Inflammatory macrophage treated with lipopolysaccharide for 4 hours (primary cell): ENCODE measurements at regions not wholly inside any gene's neighbourhood (a gene's known extent, or its start where the extent isn't known, plus 50 kb on each side); places are given as distances from the start of the nearest gene placed in this dataset.
"Not testable (repeated sequence)": the region's sequence is repeated elsewhere in the genome, so short reads cannot be mapped to it uniquely, and the experiment has no call there.

ENCODE experiments used
- DNase-seq: peaks from one replicate; pipeline ENCODE4 v3.0.0-alpha.2; 2020

DNA sequence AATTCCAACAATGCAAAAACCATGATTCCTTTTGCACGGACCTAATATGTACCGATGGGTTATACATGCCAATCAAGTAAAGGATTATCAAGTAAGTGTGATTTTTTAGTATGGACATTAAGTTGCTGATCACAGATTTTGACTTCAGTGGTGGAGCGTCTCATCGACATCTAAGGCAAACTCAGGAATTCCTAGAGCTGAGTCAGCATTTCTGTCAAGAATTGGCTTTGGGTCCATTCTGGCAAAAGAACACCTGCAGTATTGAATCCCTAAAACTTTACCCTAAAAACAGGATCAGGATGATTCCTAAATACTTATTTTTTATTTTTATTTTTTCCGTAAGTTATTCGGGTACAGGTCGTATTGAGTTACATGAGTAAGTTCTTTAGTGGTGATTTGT, 83.6 kb downstream of the HPGD start:
- DNase-seq, result no peak

DNA sequence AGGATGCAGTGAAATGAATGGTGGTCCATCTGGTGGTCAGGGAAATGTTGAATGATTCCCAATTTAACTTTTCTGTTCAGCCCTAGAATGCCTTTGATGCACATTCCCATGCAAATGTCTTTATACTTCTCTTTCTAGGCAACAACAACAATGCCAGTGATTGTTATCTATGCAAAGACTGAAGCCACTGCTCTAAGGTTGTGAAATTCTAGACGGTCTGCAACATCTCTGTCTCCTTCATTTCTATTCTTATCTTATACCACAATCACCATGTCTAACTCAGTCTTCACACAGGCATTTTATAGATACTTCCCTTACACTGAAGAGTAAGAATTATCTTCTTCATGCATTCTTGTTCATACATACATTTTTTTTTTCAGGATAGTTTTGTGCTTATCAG, 84.5 kb downstream of the HPGD start:
- no peak for DNase-seq

DNA sequence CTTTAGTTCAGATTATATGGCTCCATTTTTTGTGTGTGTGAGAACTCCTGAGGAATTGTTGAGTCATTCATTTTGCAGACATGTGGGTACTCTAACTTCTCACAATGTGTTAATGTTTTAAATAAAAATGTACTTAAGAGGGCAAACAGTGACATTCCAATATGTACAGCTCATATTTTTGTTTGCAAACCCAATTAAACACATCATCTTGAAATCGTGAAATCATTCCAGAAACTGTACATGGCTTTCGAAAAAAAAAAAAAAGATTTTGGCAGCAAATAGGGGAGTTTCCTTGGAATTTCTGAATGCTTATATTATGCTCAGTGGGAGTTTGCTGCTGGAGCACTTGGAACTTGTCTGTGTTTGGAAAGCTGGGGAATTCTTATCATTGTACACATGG, 85.0 kb downstream of the HPGD start:
- no peak for DNase-seq

DNA sequence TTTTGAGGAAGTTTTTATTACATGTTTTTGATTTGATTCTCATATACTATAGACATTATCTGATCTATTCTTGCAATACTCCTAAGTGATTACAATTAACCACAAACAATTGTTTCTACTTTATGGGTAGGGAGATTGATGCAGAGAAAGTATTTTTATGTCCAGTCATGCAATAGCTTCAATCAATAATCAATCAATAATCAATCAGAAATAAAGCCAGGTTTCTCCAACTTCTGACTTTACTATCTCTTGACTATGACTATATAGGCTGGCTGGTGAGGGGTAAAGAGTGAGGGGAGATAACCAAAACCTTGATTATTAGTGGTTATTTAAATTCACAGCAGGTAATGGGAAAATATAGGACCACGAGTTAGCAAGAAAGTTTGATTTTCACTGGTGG, 85.9 kb downstream of the HPGD start:
- DNase-seq, result no peak

DNA sequence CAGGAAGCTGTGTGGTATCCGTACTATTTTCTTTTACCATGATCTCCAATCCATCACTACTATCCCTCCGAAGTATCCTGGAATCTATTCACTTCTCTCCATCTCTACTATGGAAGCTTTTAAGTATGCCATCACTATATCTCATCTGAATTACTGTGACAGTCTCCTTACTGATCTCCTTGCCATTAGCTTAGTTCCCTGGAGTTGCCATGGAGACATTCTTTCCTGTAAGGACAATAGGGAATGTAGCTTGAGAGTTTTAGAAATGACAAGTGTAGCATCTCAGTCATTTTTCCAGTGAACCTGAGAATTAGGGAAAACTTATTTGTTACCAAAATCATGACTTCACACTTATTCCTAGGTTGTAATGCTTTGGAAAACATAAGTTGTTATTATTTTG, 86.3 kb downstream of the HPGD start:
- no peak for DNase-seq

DNA sequence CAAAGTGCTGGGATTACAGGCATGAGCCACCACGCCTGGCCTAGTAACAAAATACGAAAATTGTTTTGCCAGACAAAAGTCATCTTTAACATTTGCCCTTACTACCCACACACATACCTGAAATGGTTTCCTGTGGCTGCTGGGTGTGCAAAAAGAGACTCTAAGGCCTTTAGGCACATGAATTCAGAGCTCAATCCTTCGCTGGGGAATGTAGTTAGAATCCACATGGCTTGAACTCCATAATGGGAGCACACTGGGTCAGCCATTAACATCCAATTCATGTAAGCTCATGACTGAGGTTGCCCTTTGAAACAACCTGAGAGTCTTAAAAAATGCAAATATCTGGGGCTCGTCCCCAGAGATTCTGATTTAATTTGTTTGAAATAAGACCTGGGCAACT, 87.8 kb downstream of the HPGD start:
- DNase-seq, result no peak

DNA sequence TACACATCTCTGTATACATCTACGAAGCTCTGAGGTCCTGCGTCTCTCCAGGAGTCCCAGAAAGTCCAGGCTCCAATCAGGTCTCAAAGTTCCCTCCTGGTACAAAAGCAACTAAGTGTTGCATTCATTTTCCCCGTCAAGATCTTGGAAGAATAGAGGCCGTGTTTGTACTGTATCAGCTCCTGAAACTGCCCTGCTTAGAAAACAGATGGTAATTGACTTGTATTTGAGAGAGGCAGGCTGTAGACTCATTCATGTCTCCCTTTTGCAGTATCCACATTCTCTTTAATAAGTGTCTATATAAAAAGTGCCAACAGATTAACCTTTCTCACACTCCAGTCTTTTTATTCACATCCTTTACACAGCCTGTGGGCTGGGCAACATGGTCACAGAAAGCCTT, 91.7 kb downstream of the HPGD start:
- no peak for DNase-seq

DNA sequence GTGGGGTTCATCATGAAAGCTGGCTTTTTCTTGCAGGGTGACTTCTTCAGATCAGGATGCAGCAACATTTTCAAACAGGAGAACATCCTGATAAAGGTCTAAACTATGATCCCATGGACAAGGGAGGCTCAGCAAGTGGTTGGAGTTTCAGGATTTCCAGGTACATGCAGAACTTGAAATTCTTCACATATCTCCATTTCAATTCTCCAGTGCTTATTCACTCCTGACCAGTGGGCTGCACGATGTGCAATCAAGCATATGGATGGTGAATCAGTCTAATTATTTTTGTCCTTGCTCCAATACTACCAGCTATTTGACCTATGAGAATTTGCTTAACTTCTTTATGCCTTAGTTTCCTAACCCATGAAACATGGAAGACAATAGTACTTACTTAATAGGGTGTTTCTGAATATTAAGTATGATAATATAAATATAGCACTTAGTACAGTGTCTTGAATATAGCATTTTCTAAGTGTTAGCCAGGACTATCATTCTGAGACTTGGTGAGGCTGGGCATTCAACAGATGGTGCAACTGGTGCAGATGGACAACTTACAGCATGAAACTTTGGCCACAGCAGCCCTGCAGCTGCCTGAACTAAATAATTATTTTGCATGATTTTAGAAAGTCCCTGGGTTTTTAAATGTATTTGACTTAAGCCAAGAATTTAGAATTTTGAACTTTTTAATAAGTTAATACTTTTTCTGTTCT, 92.4 kb downstream of the HPGD start:
- no peak for DNase-seq

DNA sequence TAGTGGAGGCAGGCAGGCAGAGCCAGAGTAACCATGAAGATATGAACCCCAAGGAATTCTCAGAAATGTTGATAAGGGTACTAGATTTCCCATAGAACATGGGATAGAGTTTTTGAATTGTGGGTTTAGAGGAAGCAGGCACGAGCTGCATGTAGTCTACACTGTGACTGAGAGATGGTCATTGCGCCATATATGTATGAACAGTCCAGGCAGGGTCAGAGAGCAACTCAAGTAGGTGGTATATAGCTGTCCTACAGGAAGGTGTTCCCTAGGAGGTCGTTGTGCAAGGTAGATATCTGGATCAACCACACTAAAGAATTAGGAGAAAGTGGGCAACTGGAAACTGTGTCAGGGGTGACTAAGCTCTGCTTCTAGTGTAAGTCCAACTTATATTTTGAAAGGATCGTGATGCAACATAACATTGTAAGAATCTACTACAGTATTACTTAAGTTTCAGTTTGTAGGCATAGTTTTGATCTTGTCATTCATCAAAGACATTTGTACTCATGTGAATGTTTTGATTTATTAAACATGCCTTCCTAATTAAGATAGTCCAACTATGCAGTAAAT, 94.6 kb downstream of the HPGD start:
- DNase-seq, result peak; percentile 81

DNA sequence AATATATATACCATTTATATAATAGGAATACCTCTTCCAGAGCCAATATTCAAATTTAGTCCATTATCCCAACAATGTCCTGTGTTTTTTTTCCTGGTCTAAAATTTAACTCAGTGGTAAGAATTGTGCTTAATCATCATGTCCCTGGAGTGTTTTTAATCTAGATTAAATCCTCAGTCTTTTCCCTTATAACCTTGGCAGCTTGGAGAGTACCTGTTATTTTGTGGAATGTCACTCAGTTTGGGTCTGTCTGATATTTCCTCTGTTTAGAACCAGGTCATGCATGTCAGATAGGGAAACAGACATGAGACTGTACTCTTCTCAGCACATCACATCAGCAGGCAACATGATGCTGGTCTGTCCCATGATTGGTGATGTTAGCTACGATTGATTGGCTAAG, 96.6 kb downstream of the HPGD start:
- no peak for DNase-seq

DNA sequence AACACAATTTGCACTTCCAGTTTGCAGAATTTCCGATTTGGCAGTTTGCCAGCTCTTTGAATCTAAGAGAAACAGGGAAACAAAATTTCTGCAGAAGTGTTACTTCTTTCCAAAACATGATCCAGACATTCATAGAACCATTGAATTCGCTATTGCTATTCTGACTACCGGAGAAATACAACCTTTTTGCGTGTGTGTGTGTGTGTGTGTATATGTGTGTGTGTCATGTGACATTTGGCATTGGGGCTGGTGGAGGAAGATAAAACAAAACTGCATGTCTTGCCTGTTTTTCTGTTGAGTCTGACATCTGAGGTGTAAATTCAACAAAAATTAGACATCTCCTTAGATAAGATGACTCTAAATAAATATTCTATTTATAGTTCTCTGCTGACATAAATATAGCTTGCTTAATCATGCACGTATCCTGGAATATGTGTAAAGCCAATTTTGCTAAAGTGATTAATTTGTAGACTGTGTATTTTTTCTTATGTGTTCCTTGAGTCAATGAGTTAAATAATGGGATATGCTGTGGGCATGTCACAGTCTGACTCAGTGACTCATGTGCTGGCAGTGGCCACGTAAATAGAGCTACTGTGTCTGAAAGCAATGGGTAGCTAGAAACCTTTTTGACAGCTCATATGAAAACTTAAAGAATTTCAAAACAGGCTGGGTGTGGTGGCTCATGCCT, 98.9 kb downstream of the HPGD start:
- DNase-seq, result peak; percentile 84

DNA sequence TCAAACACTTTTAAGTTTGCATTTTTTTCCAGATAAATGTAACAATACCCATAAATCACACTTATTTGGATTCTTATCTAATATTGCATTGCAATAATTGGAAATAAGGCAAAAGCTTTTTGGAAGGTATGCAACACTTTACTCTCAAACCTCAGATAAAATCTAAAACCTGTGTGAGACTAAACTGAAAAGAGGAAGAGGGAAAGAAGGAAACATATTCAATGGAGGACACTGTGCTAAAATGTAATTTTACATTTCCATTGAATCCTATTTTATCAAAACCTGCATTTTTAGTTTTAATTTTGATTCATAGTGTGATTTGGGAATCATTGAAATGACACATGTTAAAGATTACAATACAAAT, 99.4 kb downstream of the HPGD start:
- DNase-seq, result no peak

DNA sequence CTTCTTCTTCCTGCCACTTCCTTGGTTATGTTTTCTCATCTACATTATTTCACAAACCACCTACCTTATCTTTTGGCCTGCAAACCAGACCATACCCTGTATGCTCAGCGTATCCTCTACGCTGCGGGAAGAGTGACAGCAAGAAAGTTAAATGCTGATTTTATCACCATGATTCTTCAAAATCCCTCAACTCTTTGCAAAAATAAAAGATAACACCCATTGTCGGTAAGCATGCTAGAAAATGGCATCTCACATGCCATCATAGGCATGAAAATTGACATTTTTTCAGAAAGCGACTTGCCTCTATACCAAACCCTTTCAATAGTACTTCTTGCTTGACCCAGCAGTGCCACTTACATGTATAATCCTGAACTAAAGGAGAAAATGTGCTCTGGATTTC, 102.0 kb downstream of the HPGD start:
- DNase-seq, result no peak

DNA sequence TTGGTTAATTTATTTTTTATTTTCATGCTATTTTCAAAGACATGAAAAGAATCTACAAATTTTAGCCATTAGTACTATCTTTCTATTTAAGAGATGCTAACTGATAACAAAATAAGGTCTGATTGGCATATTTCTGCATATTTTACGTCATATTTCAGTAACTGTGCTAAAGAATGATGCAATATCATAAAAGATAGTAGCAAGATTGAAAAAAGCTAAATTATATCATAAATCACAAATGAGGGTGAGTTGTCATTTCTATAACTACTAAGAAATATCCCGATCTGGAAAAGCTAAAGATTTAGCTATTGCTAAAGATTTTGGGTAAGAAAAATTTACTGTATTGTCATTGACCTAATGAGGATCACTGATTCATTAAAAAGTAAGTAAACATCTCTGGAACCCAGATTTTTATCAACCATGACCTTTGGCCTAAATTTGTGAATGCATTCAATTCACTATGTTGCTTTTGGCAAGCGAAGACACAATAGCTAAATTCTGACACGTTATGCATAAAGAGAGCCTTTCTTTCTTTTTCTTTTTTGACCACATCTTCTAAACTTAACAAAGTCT, 103.6 kb downstream of the HPGD start:
- DNase-seq, result no peak

DNA sequence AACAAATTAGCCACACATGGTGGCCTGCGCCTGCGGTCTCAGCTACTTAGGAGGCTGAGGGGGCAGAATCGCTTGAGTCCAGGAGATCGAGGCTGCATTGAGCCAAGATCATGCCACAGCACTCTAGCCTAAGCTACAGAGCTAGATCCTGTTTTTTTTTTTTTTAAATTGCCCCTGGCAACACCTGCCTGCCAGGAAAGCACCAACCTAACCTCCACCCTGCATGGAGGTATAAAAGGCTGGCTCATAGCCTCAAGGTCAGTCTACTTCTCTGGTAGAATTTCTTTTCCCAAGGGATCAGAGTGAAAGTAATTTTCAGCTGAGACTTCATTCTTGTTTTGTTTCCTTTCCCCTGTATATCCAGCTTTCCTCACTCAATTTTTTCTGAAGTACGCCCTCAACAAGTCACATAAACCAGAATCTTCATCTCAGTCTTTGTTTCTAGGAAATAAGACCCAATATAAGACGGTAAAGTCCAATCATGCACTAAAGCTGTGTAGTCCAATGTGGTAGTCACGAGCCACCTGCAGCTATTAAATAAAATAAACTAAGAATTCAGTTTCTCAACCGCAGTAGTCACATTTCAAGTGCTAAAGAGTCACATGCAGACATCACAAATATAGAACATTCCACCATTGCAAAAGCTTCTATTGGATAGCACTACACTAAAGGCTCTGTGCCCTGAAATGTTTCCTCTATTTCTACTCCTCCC, 113.3 kb downstream of the HPGD start:
- DNase-seq, result no peak

DNA sequence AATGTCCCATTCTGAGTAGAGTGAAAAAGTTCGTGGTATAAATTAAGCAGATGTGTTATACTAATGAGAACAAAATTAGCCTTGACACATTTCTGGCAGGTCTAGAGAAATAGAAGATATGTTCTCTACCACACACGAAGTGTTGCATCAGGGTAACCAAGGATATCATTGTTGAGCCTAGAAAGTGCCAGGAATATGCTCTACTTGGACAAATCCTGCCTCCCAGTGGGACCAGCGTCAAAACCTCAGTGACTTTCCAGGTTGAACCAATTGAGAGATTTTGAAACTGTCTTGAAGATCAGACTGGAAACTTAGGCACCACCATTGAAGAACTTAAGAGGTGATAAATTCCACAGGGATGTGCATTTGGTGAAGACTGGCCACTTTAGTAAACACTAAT, 115.9 kb downstream of the HPGD start:
- no peak for DNase-seq

DNA sequence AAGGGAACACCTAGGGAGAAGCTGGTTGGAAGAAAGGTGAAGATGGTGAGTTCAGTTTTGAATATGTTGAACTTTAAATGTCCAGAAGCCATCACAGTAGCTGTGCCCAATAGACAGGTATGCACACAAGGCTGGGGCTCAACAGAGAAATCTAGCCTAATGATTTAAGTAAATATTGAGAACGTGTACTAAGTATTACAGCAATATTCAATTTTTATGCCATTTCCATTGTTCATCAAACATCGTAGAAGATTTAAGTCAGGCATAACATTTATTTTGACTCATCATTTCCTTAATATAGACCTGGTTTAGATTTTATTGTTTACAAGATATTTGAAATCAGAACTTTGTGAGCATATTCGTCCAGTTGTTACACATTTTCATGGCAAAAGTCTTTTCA, 116.4 kb downstream of the HPGD start:
- no peak for DNase-seq

DNA sequence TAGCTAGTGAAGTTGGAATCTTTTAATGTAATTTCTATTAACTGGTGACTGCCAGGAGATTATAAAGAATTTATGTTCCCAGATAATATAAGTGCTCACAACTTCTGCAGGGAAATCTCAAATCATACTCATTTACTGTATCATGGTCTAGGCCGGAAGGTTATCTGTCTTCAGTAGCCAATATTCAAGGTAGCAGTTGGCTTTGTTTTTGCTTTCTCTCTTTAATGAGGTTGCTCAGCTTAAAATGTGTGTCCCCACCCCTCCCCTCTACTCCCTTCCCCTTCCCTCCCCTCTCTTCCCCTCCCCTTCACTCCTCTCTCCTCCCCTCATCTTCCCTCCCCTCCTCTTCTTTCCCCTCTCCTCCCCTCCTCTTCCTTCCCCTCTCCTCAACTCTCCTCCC, 117.6 kb downstream of the HPGD start:
- DNase-seq, result no peak

DNA sequence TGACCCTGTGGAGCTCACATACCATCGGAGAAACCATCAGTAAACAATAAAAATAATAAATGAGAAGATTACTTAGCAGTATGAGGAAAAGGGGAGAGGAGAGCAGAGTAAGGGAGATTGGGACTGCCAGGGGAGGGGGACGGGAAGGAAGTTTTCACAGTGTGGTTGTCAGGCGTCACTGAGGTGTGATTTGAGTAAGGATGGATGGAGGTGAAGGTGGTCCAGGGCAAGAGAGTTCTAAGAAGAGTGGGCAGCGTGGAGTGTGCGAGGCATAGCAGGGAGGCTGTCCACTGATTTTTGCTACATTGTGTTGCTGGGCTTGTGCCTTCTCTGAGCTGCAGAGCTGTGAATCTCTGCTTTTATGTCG, 119.1 kb downstream of the HPGD start:
- DNase-seq, result no peak

DNA sequence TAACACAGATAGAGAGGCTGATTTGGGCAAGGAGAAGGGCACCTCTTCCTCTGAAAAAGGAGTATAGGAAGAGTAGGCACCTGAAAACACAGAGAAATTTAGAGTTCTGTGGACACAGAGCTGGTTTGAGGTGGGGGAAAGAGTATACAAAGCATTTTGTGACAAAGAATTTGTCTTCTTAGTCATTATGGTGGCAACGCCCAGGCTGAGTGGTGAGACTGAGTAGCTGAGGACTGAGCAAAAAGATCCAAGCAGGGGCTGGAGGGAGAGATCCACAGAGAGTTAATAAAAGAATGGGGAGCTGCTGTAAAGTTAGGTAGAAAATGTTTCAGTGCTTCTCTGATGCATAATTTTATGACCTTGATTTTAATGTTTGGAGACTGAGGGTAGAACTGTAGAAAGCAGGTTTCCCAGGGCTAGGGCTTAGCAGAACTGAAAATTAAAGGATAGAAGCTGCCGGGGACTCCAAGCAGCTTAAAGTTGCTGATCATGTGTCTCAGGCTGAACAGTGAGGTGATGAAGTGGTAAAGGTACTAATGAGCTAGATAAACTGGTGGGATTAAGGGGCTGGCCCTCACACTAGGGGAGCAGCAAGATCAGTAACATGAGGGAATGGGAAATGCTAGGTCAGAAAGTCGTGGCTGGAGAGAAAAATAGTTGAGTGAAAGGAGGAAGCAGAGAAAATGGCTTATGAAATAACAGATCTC, 118.9 kb downstream of the CEP44 start:
- DNase-seq, result no peak

DNA sequence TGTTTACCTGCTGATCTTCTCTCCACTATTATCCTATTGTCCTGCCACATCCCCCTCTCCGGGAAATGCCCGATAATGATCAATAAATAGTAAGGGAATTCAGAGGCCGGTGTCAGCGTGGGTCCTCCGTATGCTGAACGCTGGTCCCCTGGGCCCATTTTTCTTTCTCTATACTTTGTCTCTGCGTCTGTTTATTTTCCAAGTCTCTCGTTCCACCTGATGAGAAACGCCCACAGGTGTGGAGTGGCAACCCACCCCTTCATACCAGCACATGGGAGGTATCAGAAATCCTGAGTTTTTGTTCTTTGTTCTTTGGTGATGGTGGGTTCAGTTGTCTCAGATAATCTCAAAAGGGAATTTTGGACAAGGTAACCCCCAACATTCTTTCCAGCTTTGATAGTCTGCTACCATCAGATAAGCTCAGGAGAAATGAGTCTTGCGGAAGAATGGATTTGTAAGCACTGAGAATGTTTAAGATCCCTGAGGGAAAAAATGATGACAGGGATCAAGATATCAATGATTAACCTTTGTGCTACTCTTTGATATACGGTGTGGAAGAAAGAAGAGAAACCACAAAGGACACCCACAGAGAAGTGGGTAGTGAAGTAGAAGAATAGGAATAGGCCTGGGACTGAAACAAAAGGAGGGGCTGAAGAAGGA, 117.9 kb downstream of the CEP44 start:
- no peak for DNase-seq

DNA sequence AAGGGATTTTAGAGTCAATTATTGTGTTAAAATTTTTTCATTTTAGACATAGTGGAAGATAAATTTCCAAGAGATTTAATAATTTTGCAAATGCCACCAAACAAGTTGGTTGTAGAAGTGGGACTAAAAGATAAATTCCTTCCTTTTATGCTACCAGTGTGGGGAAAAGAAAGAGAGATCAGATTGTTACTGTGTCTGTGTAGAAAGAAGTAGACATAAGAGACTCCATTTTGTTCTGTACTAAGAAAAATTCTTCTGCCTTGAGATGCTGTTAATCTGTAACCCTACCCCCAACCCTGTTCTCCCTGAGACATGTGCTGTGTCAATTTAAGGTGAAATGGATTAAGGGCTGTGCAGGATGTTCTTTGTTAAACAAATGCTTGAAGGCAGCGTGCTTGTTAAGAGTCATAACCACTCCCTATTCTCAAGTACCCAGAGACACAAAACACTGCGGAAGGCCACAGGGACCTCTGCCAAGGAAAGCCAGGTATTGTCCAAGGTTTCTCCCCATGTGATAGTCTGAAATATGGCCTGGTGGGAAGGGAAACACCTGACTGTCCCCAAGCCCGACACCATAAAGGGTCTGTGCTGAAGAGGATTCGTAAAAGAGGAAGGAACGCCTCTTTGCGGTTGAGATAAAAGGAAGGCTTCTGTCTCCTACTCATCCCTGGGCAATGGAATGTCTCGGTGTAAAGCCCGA, 117.0 kb downstream of the CEP44 start:
- not testable (repeated sequence) for DNase-seq
